ENCODE measurements at regions not wholly inside any gene's neighbourhood (a gene's known extent, or its start where the extent isn't known, plus 50 kb on each side); places are given as distances from the start of the nearest gene placed in this dataset.

DNA sequence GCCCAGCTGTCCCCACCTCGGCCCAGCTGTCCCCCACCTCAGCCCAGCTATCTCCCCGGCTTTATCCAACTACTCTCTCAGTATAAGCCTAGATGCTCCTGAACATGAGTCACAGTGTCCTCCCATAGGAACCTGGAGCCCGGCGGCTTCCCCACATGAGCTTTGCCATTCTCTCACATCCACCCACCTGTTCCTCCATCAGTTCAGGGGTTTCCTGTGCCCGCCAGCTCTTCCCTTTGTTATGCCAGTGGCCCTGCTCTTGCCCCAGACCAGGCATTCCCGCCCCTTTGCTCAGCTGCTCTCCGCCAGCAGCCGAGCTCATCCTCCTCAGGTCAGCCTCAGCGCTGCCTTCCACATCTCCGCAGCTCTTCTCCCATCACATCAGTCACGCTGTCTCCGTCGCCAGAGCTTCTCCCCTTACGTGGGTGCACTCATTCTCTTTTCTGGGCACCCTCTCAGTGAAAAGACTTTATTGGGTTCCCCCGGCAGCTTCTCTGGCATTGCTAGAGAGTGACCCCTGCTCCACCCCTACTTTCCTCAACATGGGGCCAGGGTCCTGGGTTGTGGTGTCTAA is 89.5 kb upstream of the CSF3R start:
- no peak for DNase-seq

DNA sequence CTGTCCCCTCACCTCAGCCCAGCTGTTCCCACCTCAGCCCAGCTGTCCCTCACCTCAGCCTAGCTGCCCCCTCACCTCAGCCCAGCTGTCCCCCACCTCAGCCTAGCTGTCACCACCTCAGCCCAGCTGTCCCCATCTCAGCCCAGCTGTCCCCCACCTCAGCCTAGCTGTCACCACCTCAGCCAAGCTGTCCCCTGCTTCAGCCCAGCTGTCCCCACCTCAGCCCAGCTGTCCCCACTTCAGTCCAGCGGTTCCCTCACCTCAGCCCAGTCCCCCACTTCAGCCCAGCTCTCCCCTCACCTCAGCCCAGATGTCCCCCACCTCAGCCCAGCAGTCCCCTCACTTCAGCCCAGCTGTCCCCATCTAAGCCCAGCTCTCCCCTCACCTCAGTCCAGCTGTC is 88.4 kb upstream of the CSF3R start:
- no peak for DNase-seq

DNA sequence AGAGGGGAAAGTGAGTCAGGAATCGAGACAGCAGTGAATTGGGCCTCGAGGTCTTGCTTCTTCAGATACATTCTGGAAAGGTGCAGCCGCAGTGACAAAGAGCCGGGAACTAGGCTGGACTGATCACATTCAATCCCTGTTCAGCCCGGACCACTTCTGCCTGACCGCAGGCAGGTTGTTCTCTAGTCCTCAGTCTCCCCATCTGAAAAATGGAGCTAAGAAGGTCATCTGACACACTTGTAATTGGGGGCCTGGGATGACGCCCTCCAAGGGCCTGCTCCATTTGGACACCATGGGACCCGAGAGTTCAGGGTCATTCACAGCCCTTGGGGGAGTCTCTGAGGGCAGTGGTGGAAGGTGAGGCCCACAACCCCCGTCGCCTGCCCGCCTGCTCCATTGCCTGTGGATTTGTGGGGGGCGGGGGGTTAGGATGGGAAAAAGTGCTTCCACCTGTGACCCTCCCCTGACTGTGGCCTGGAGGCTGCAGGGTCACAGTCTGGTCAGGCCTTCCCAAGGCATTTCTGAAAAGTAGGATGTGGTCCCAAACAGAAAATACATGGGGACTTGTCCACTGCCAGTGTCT is 87.9 kb upstream of the CSF3R start:
- no peak for DNase-seq

DNA sequence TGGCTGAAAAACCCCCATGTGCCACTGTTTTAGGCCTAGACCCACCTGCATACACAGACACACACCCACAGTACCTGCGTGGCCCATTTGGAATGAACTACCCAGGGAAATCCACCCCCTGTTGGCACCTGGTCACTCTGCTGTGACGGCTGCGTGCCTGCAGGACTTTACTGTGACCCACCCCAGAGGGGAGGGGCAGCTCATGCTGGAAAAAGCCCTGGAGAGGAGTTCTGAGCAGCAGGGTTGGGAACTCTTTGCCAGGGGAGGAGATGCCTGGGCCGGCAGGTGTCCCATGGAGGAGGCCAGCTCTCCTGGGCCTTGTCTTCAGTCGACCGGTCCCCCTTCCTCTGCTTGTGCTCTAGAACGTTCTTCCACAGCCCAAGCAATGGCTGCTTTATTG is 87.3 kb upstream of the CSF3R start:
- DNase-seq: no peak

DNA sequence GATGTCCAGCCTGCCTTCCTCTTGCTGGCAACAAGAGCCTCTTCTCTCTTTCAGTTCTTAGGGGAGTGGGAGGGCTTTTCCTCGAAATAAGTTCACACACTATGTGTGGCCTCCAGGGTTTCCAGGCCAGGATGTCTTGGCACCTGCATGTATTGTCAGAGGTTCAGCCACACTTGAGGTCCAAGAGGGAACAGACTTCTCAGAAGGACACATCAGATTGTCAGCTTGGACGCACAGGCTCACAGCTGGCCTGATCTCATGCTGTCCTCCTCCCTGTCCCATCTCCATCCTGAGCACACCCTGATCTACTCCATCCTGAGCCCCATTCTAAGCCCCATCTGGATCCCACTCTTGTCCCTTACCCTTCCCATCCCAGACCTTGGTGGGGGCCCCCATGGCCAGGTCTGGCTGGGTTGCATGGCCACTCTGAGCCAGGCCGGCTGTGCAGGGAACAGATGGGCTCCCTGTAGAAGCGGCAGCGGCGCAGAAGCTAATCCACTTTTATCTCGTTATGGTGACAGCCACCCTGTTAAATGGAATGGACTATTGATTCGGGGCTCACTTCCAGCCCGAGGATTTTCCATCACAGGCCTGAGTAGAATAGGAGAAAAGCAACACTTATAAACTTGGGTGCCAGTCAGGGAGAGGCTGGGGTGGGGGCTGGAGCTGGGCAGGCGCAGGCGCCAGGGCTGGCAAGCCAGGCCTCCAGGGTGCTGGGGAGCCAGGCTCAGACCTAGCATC is 85.1 kb upstream of the CSF3R start:
- DNase-seq: peak in 1 of 2 experiments; percentile 36

DNA sequence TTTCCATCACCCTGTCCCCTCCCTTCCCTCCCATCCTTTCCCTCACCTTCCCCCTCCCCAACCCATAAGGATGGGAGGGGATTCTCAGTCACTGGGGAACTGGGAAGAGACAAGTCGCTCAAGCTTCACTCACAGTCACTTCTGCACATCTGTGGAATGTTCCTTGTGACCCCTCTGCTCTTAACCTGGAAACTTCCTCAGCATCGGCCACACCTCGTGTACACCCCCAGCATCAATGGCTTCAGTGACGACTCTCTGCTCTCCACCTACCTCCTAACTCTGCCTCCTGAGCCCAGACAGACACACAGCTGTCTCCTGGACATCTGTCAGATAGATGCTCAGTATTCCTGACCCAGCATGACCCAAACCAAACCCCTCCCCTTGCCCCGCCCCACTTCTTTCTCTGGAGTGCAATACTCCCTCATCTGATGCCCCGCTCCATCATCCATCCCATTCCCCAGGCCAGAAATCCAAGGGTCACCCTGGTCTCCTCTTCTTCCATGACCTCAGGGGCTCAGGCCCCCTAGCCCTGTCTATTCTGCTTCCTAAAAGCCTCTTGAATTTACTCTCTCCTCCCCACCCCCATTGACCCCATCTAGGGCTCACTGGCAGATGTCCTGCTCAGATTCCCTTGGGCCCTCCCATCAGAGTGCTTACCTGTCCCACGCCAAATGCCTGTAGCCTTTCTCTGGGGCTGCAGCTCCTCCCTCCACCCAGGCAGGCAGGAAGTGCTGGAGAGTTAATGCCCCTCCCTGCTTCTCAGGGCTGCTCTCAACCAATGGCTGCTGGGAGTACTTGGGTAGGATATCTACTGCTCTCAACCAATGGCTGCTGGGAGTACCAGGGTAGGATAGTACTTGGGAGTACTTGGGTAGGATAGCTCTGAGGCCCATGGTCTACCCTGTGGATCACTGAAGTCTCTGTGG is 83.1 kb upstream of the CSF3R start:
- no peak for DNase-seq

DNA sequence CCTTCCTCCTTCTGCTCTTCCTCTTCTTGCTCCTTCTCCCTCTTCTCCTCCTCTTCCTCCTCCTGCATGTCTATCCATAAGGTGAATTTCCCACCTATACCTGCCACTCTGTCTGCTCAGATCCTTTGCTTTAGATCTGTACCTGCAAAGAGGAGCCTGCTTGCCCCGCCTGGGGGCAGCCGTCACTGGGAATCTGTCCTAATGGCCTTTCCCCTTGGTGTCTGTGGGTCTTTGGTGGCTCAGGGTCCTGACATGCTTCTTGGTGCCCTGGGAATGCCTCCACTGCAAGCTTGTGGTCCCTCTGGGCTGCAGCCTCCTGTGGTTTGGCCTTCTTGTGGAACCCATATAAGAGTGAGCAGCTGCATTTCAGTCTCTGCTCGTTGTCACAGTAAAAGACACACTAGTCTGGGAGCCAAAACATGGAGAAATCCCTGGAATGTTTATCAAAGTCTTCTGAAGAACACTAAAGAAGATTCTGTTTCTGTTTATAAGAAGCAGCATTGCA is 79.5 kb upstream of the CSF3R start:
- no peak for DNase-seq

DNA sequence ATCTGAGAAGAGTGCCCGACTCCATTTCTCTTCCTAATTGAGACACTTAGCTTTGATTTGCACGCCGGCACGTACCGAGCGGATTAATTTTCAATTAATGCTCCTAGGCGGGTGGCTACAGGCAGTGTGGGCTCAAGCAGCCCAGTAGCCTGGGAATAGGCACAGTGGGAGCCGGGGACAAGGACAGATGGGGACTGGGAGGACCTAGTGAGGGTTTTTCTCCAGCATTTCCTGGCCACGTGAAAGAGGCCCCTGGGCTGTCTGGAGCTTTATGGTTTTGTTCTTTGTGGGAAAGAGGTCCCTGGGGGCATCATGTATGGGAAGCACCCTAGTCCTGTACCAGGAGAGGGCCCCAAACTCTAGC is 78.6 kb upstream of the CSF3R start:
- no peak for DNase-seq

DNA sequence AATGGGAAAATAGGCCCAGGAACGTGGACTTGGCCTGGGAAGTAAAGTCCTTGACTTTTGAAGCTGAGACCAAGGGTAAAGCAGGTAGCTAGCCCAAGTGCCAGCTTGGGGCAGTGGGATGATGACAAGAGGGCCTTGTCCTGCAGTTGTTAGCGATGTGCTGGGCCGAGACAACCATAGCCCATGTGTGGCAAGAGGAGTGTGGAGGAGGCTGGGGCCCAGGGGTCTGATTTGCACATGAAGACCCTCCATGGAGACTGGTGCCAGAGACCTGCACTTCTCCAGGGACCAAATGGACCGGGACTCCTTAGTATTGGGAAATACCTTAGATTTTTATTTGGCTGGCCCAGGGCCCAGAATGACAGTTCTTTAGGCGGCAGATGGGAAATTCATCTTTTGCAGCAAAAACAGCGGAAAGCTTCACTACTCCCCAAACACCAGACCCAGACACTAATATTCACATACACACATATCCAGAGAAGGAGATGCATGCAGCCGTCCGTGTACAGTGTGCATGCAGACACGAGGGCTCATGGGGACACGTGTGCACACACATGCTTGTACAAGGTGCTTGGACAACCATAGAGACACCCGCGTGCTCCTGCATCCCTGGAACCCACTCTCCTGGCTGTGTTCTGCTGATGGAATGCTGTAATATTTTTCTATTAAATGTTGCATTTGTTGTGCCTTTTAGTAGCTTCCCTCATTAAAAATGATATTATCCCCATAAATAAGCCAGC is 78.1 kb upstream of the CSF3R start:
- no peak for DNase-seq

DNA sequence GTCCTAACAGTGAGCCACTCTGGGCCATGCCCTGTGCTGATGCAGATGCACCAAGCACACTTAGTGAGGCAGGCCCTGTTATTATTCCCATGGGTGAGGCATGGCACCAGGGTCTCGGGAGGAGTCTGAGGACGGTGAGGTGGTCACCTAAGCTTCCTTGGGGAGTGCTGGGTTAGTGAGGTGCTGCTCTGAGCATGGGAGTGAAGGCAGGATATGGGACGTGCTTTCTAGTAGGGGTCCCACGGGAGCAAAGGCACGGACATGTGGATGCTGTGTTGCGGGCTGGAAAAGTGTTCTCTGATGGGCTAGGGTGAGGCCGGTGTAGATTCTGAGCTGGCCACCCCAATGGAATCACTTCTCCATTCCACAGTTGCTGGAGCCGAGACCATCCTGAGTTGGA is 77.5 kb upstream of the CSF3R start:
- DNase-seq: no peak

DNA sequence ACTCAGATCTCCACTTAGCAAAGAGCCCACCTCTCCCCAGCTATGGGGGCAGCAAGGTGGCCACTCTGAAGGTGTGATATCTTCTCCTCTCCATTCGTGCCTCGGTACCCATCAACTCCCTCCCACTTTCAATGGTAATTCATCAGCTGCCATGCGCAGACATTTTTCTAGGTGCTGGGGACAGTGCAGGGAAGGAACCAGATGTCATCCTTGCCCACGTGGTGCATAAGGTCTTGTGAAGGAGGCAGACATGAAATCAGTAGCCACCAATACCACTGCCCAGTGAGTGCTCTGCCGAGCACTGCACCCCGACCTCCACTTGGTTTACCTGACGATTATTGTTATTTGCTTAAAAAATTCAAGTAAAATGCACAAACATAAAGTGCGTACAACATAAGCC is 76.3 kb upstream of the CSF3R start:
- no peak for DNase-seq

DNA sequence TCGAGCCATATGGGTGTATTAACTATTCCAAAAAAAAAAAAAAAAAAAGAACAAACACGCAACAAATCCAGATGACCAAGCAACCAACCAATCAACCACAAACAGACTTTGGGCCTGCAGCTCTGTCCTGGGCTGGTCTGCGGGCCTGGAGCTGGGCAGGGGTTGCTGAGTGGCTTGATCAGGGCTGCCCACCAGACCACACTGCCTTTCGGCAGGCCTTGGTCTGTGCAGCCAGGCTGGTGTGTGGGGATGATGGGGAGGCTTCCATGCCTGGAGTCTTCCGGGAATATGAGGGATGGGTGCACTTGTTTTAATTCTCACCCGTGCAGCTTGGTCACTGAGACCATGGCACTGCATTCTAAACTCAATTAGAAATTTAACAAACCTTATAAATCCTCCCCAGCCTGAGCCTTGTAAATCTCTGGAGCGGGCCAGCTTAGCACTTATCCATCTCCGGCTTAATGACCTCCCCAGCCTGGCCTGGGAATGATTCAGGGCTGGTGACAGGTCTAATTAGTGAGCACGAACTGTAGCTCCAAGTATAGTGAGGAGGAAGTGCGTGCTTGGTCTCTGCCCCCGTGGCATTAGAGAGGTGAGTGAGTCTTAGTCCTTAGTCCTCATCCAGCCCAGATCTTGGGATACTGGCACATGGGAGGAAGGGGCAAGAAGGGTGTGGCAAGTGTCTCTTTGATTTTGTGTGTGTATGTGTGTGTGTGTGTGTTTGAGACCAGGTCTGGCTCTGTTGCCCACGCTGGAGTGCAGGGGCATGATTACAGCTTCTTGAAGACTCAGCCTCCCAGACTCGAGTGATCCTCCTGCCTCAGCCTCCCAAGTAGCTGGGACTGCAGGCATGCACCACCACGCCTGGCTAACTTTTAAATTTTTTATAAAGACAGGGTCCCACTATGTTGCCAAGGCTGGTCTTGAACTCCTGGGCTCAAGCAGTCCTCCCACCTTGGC is 74.6 kb upstream of the CSF3R start:
- DNase-seq: no peak

DNA sequence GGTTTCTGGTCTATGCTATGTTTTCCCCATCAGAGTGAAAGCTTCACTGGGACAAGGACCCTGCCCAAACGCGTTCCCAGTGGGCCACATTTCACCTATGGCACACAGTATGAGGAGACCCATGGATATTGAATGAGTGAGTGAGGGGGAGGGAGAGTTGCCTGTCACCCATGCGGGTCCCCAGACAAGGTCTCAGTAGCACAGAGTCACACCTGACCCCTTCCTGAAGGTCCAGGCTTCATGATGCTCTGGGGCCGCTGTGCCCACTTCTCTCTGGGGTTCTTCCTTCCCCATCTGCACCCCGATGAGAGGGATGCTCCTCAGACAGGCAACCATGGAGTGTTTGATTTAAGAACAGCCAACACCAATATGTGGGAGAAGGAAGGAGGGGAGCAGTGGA is 72.3 kb upstream of the CSF3R start:
- no peak for DNase-seq

DNA sequence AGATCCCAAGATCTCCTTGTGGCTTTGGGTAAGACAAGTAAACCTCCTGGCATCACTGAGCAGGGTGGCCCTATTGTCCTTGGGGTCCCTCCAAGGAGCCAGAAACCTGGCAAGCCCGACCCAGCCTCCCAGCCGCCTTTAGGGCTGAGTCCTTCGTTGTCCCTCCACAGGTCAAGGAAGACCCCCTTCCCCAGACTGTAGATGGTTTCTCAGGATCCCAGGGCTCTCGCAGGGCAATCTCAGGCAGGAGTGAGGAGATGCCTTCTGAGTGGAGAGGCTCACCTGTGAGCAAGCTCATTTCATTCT is 71.6 kb upstream of the CSF3R start:
- DNase-seq: no peak

DNA sequence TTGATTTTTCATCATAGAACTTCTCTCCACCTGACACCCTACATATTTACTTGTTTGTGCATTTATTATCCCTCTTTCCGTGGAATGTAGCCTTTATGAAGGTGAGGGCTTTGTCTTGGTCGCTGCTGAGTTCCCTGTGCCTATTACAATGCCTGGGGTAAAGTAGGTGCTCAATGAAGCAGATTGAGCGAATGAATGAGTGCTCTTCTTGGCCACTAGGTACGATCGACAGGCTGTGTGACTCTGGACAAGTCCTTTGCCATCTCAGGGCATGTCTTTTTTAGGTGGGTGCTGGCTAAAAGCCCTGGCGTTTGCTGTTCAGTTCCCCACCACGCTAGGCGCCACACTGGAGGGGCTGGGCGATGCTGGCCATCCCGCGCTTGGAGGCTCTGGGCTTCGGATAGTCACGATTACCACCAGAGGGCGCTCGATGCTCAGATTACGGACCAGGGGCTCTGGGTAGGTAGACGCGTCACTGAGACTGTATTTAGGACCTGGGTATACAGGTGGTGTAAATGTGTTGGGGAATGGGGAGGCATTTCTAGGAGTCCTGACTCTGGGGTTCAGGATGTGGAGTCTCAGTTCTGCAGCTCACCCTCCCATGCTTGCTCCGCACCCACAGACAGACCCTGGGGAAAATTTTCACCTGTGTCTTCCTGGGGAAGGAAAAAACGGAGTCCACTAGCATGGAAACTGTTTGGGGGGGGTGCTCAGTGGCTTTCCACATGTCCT is 71.0 kb upstream of the CSF3R start:
- peak; percentile 52 to 89 for DNase-seq

DNA sequence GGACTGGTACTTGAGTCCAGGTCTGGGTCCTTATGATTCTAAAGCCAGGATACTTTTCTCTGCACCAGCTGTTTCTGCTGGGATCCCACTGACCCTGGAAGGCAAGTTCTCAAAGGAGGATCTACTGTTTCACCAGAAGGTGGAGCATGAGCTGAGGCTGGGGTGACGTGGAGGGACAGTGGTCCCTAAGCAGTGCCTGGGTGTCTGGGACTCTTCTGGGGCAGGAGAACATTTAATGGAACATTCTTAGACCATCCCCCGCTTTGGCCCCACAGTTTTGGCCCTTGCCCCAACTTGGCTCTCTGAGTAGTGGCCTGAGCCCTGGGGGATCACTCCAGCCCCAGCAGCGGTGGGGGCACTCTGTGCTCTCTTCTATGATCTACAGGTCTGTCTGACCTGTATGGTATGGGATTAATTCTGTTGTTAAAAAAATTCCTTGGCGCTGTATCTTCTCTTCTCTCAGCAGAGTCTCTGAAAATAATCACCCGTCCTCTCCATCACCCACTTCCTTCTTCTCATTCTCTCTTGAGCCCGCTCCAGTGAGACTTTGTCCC is 60.3 kb upstream of the CSF3R start:
- DNase-seq: peak; percentile 15 to 45

DNA sequence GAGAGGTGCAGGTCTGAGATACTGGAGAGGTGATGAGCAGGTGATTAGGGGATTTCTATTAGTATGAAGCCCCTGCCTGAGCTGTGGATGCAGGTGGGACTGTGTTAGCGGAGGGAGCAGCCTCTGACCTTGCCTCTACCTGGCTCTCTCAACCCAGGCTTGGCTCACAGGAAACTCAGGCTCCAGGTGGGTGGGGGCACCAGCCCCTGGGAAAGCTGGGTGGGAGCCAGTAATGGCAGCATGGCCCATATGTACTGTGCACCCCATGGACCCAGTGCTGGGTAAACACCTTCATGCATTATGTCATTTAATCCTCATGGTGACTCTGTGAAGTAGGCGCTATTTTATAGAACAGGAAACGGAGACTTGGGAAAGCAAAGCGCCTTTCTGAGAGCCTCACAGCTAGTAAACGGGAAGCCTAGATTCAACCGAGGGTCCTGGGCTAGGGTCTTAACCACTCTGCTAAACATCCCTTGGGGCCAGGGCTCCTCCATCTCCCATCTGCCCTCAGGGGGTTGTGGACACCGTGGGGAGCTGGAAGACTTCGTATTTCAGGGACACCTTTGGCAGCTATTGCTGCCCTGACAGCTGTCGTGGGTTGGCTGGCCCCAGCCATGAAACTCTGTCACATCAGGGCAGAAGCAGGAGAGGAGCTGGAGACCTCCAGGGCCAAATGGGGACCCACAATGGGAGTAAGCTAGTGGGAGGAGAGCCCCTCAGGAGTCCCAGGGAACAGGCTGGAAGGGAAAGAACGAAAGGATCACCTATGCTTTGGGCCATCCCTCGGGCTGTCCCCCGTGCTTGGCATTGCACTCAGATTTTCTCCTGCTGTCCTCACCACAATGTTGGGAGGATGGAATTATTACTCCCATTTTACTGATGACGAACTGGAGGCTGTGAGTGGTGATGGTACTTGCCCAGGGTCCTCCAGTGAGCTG is 59.6 kb upstream of the CSF3R start:
- DNase-seq: no peak

DNA sequence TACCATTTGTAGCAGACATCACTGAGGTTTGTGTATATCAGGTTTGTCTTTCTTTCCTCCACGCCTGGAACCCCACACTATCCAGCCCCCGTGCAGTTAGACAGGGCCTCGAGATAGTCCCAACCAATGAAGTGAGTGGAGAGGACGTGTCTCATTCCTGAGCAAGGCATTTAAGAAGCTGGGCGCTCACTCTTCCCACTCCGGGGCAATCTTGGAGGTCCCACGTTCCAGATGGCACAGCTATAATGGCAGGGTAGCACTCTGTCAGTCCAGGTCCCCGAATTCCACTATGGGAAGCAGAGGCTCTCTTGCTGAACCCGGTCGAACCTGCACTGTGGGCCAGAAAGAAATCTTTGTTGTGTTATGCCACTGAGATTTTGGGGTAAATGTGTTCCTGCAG is 57.3 kb upstream of the CSF3R start:
- no peak for DNase-seq

DNA sequence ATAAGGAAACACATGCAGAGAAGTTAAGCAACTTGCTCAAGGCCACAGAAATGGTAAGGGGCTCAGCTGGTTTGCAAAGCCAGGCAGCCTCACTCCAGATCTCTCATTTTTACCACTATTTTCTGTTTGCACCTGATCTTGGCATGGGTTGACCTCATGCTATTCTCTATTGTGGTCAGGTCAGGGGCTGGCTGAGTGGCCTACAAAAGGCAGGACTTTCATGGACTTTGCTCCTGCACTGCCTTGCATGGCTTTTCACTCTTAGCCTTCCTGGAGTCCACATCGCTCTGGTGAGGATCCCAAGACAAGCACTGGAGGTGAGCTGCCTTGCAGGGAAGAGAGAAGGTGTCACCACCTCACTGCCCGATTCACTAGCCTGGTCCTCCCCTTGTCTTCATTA is 56.8 kb upstream of the CSF3R start:
- DNase-seq: no peak

Measured in NCI-H446 (cell line).